SU-DHL-6 (cell line): ENCODE measurements at regions not wholly inside any gene's neighbourhood (a gene's known extent, or its start where the extent isn't known, plus 50 kb on each side); places are given as distances from the start of the nearest gene placed in this dataset.

Experiments
- CTCF ChIP-seq: fragments of 200-600 bp; sonication (generic); IDR thresholded peaks from one replicate; pipeline ENCODE4 v1.5.1; 2017; ENCODE audit warnings: antibody characterized with exemption, mild to moderate bottlenecking, low read length, moderate library complexity; ENCODE audit not compliant: insufficient read depth, poor library complexity, severe bottlenecking
- EZH2phosphoT487 ChIP-seq: fragments of 200-600 bp; sonication (generic), shearing (Covaris generic); conservative IDR thresholded peaks from 2 replicates; pipeline ENCODE4 v1.6.1; 2018; ENCODE audit warnings: mild to moderate bottlenecking, antibody characterized with exemption, low read length, moderate library complexity, mixed read lengths

- TF ChIP-seq EZH2phosphoT487 (no peak), CTCF (no peak)
Observed at GRCh38 chr3:90032980-90033641, 925.7 kb downstream of the EPHA3 start.
